ENCODE measurements at regions not wholly inside any gene's neighbourhood (a gene's known extent, or its start where the extent isn't known, plus 50 kb on each side); places are given as distances from the start of the nearest gene placed in this dataset.

DNA sequence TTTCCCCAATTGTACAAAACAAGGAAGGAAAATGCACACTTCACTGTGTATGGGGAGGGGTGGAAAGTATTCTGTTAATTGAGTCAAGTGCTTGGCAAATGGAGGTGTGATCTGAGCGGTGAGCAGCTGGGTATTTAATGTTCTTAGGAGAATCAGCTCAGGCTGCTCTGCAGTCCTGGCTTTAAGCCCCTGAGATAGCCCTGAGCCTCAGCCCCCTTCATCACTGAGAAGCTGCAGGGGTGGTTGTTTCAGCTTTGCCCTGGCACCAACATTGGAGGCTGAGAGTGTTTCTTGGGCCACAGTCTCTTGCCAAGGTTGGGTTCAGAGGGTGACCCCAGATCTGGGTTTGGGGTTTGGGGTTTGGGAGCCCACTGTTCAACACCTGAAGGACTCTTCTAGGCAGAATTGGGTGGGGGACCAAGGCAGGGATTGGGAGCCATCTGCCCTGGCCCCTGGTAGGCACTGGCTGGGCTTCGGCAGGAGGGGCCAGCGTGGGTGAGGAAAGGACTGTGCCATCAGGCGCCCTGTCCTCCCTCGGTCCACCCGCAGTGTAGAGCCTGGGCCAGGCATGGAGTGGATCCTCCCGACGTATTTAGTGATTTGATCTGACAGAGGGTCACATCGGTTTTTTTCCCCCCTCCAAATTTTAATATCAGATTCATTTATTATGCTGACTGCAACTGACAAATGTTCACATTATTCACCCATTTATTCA, 66.7 kb upstream of the ZNF536 start:
- no peak overlapping the region for H2AFZ ChIP-seq (ENCODE audit: low read depth)

DNA sequence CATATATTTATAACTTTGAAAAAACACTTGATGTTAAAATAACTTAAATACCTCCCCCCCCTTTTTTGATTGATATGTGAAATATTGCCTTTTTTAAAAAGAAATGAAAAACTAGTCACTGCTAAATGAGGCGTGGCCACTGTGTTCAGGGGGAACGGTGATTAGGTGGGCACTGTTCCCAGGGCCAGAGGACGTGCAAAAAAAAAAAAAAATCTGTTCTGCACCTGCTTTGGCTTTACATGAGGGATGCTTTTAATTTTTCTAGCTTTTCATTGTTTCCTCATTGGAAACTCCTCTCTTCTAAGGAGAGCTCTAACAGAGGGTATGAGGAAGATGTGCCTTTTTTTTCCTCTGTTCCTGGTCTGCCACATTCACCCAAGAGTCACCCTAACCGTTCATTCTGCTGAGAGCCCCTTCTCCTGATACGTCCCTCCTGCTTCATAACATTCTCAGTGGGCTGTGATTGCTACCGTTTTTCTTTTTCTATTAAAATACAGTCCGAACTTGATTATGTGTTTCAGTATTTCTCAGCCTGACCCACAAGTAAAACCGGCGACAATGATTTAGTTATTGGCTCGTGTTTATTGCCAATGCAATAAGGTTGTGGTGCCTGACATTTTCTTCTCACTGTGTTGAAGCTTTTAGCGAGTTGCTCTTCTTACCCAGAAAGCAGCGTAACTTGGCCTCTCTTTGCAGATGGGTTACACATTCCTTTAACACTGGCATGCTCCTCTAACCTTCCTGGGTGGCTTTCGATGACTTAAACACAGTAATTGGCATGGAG, 64.8 kb upstream of the ZNF536 start:
- Histone ChIP-seq H3K36me3 (ENCODE audit: insufficient read depth) (no peaks in the 10 kb centered on the region), H3K4me3 (IDR thresholded peaks at IDR 0.05; ENCODE audit: insufficient read depth, low read depth, low read length) (no peak overlapping the region), H3K79me2 (ENCODE audit: insufficient read depth, low read depth) (no peaks in the 10 kb centered on the region), H2AFZ (ENCODE audit: low read depth) (no peak overlapping the region), H3K9ac (no peak overlapping the region), H4K20me1 (ENCODE audit: insufficient read depth) (no peaks in the 10 kb centered on the region), H3K4me2 (no peak overlapping the region), H3K27me3 (ENCODE audit: insufficient read depth, low read depth) (no peaks in the 10 kb centered on the region), H3K27ac (no peak overlapping the region), H3K4me1 (ENCODE audit: low read depth, poor library complexity, severe bottlenecking) (no peaks in the 10 kb centered on the region)
- TF ChIP-seq, protein P1, sequence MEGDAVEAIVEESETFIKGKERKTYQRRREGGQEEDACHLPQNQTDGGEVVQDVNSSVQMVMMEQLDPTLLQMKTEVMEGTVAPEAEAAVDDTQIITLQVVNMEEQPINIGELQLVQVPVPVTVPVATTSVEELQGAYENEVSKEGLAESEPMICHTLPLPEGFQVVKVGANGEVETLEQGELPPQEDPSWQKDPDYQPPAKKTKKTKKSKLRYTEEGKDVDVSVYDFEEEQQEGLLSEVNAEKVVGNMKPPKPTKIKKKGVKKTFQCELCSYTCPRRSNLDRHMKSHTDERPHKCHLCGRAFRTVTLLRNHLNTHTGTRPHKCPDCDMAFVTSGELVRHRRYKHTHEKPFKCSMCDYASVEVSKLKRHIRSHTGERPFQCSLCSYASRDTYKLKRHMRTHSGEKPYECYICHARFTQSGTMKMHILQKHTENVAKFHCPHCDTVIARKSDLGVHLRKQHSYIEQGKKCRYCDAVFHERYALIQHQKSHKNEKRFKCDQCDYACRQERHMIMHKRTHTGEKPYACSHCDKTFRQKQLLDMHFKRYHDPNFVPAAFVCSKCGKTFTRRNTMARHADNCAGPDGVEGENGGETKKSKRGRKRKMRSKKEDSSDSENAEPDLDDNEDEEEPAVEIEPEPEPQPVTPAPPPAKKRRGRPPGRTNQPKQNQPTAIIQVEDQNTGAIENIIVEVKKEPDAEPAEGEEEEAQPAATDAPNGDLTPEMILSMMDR (conservative IDR thresholded peaks at IDR 0.05; ENCODE audit: low read depth, low read length): no peak

More for the DNA sequence above, 66.7 kb upstream of the ZNF536 start:
- Histone ChIP-seq H3K4me2 (no peak overlapping the region), H3K4me3 (IDR thresholded peaks at IDR 0.05; ENCODE audit: insufficient read depth, low read depth, low read length) (no peak overlapping the region), H4K20me1 (ENCODE audit: insufficient read depth) (no peaks in the 10 kb centered on the region), H3K27ac (no peak overlapping the region), H3K4me1 (ENCODE audit: low read depth, poor library complexity, severe bottlenecking) (no peaks in the 10 kb centered on the region), H3K36me3 (ENCODE audit: insufficient read depth) (no peaks in the 10 kb centered on the region), H3K9ac (no peak overlapping the region), H3K27me3 (ENCODE audit: insufficient read depth, low read depth) (no peaks in the 10 kb centered on the region; the same call in 1 of the 2 replicates), H3K79me2 (ENCODE audit: insufficient read depth, low read depth) (no peaks in the 10 kb centered on the region)
- TF ChIP-seq, protein P1 (conservative IDR thresholded peaks at IDR 0.05; ENCODE audit: low read depth, low read length): no peak

DNA sequence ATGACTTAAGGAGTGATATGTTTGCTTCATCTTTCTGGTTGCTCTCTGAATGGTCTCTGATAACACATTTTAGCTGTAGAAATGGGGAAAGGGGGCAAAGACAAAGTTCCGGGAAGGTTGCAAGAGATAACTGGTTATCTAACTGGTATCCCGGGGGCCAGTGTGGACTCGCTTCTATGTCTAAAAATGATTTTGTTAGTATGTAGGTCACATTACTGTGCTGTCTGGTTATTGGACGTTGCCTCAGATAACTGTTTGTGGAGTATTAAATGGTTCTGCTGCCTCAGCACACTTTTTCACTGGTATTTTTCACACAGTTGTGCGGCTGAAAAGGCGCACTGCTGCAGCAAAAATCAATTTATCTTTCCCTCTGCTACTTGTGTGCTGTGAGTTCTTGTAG, 63.0 kb upstream of the ZNF536 start:
- Histone ChIP-seq H4K20me1 (ENCODE audit: insufficient read depth) (no peaks in the 10 kb centered on the region), H3K36me3 (ENCODE audit: insufficient read depth) (no peaks in the 10 kb centered on the region), H3K4me3 (IDR thresholded peaks at IDR 0.05; ENCODE audit: insufficient read depth, low read depth, low read length) (no peak overlapping the region), H3K4me2 (no peak overlapping the region), H3K79me2 (ENCODE audit: insufficient read depth, low read depth) (no peaks in the 10 kb centered on the region), H3K27me3 (ENCODE audit: insufficient read depth, low read depth) (no peaks in the 10 kb centered on the region), H3K27ac (no peak overlapping the region), H3K9ac (no peak overlapping the region), H3K4me1 (ENCODE audit: low read depth, poor library complexity, severe bottlenecking) (no peaks in the 10 kb centered on the region), H2AFZ (ENCODE audit: low read depth) (no peak overlapping the region)
- TF ChIP-seq, protein P1 (conservative IDR thresholded peaks at IDR 0.05; ENCODE audit: low read depth, low read length): no peak

DNA sequence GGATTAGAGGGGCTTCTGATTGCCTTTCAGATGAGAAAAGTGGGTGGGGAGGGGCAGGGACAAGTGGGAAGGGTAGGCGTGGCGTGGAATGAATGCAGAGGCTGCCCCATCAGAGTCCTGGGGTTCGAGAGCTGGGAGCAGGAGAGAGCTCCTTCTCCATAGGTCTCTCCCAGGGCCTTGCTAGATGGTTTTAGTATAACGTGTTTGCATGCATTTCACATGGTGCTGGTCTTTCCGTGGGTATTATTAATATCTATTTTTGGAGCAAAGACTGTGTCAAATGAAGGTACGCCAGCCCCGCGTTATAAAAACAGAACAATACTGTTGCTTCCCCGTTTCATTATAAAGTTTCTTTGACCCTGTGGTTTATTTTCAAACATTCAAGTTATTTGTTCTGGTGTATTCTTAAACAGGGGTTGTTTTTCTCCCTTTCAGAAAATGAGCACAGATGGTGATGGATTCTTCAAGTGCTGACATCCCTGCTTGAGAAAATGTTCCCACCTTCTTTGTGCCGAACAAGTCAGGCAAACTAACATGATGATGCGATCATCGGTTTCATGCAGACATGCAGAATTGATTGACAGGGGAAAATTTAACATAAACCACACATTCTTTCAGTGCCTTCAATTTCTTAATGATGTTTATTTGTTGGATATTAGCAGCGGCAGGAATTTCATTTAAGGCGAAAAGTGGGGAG, 62.1 kb upstream of the ZNF536 start:
- no peak overlapping the region for H2AFZ ChIP-seq (ENCODE audit: low read depth)
- no peak overlapping the region for H3K9ac ChIP-seq

More for the DNA sequence above, 62.1 kb upstream of the ZNF536 start:
- H3K27me3 ChIP-seq (ENCODE audit: insufficient read depth, low read depth): no peaks in the 10 kb centered on the region
- no peak overlapping the region for H3K4me2 ChIP-seq
- no peaks in the 10 kb centered on the region for H3K36me3 ChIP-seq (ENCODE audit: insufficient read depth)
- no peaks in the 10 kb centered on the region for H3K4me1 ChIP-seq (ENCODE audit: low read depth, poor library complexity, severe bottlenecking)
- H3K4me3 ChIP-seq (IDR thresholded peaks at IDR 0.05; ENCODE audit: insufficient read depth, low read depth, low read length): no peak overlapping the region
- TF ChIP-seq, protein P1 (conservative IDR thresholded peaks at IDR 0.05; ENCODE audit: low read depth, low read length): no peak
- H3K79me2 ChIP-seq (ENCODE audit: insufficient read depth, low read depth): no peaks in the 10 kb centered on the region
- no peak overlapping the region for H3K27ac ChIP-seq
- no peaks in the 10 kb centered on the region for H4K20me1 ChIP-seq (ENCODE audit: insufficient read depth)
